Endothelial cell of umbilical vein (primary cell): ENCODE measurements at regions not wholly inside any gene's neighbourhood (a gene's known extent, or its start where the extent isn't known, plus 50 kb on each side); places are given as distances from the start of the nearest gene placed in this dataset.

ENCODE experiments used
- BruUV-seq: library from RNA; stranded (reverse); fragments of 400-500 nt; replicated peaks from 2 replicates; lab custom pipeline; 2021; lab: Mats Ljungman, UMichigan
- CTCF ChIA-PET: fragments of 300-600, 350-600 bp; sonication (Branson Sonifier 250); formaldehyde crosslinking; loops from one replicate; lab custom pipeline; 2021; ENCODE audit warnings: antibody characterized with exemption, inconsistent platforms; lab: Charles Lee
- POLR2A ChIA-PET: fragments of 300-600, 350-600 bp; sonication (Branson Sonifier 250); formaldehyde crosslinking; loops from one replicate; lab custom pipeline; 2021; ENCODE audit warnings: antibody characterized with exemption, inconsistent platforms; lab: Charles Lee
- DNase-seq: peaks from one replicate; pipeline ENCODE4 v3.0.0-alpha.2; 2011; ENCODE audit warnings: low read depth, low spot score
- FAIRE-seq: peaks from 2 replicates; lab custom pipeline; 2011; peaks lifted over from hg19 to GRCh38; lab: Jason Lieb, UNC
- H2AFZ ChIP-seq: 2 replicates; pipeline ENCODE4 v1.6.0; 2012; ENCODE audit warnings: low read depth, low read length, control low read depth, inconsistent platforms
- H3K27ac ChIP-seq: 2 replicates; pipeline ENCODE4 v1.5.1; 2011; ENCODE audit warnings: low read depth, mild to moderate bottlenecking, control low read depth, low read length, moderate library complexity; ENCODE audit not compliant: insufficient read depth
- H3K27me3 ChIP-seq, 2 experiments: 2 replicates each; pipeline versions ENCODE4 v1.6.0 to v1.6.1; 2011; ENCODE audit warnings: low read length in 2 of 2, mixed read lengths in 1 of 2; ENCODE audit not compliant: control insufficient read depth in 2 of 2, insufficient read depth in 2 of 2
- H3K36me3 ChIP-seq, 2 experiments: 2 replicates in 1 of 2; 3 replicates in 1 of 2; pipeline ENCODE4 v1.5.1; 2011; ENCODE audit warnings: low read length in 2 of 2, mild to moderate bottlenecking in 1 of 2, moderate library complexity in 1 of 2; ENCODE audit not compliant: control insufficient read depth in 2 of 2, insufficient read depth in 2 of 2; ENCODE audit errors: extremely low read depth in 1 of 2
- H3K4me1 ChIP-seq: 3 replicates; pipeline ENCODE4 v1.5.1; 2011; ENCODE audit warnings: mild to moderate bottlenecking, low read length; ENCODE audit not compliant: control insufficient read depth, insufficient read depth; ENCODE audit errors: extremely low read depth
- H3K4me2 ChIP-seq: 2 replicates; pipeline ENCODE4 v1.6.1; 2011; ENCODE audit warnings: low read length, control low read depth, mixed read lengths; ENCODE audit not compliant: insufficient read depth
- H3K4me3 ChIP-seq, 3 experiments: fragments of 200-600 bp in 1 of 3; sonication (generic), shearing (Covaris generic) in 1 of 3; replicated peaks in 1 of 3; 2 replicates each; pipeline ENCODE4 v1.5.1; 2011 to 2016; ENCODE audit warnings: control low read depth in 3 of 3, low read length in 3 of 3, mild to moderate bottlenecking in 2 of 3, inconsistent platforms in 1 of 3, low read depth in 1 of 3, moderate library complexity in 1 of 3; ENCODE audit not compliant: insufficient read depth in 1 of 3
- H3K79me2 ChIP-seq: 2 replicates; pipeline ENCODE4 v1.6.0; 2012; ENCODE audit warnings: low read length, inconsistent platforms; ENCODE audit not compliant: control insufficient read depth, insufficient read depth
- H3K9ac ChIP-seq: replicated peaks from 2 replicates; pipeline ENCODE3; 2011; ENCODE audit warnings: low read length, control low read depth; ENCODE audit not compliant: insufficient read depth; ENCODE audit errors: extremely low read depth
- H3K9me1 ChIP-seq: replicated peaks from 3 replicates; pipeline ENCODE4 v1.6.0; 2011; ENCODE audit warnings: mild to moderate bottlenecking, low read length; ENCODE audit not compliant: control insufficient read depth, insufficient read depth; ENCODE audit errors: extremely low read depth
- H3K9me3 ChIP-seq: replicated peaks from 2 replicates; pipeline ENCODE4 v1.5.1; 2012; ENCODE audit warnings: low read length, inconsistent platforms; ENCODE audit not compliant: control insufficient read depth, insufficient read depth
- H4K20me1 ChIP-seq: replicated peaks from 2 replicates; pipeline ENCODE3; 2011; ENCODE audit warnings: mild to moderate bottlenecking, low read length; ENCODE audit not compliant: control insufficient read depth, insufficient read depth; ENCODE audit errors: extremely low read depth
- CTCF ChIP-seq, 2 donors: IDR thresholded peaks; 1 replicate in 1 of 2; 2 replicates in 1 of 2; pipeline ENCODE4 v1.5.1; 2011; ENCODE audit warnings: low read length in 2 of 2, mild to moderate bottlenecking in 2 of 2, moderate library complexity in 2 of 2, control low read depth in 1 of 2, inconsistent platforms in 1 of 2, low read depth in 1 of 2; ENCODE audit not compliant: insufficient read depth in 1 of 2; ENCODE audit errors: extremely low read depth in 1 of 2
- EZH2 ChIP-seq: IDR thresholded peaks from 2 replicates; pipeline ENCODE4 v1.6.1; 2012; ENCODE audit warnings: borderline replicate concordance, low read depth, mild to moderate bottlenecking, moderate library complexity, low read length, inconsistent platforms; ENCODE audit not compliant: severe bottlenecking
- FOS ChIP-seq: IDR thresholded peaks from 2 replicates; pipeline ENCODE4 v1.6.1; 2011; ENCODE audit warnings: mild to moderate bottlenecking, low read length, moderate library complexity, borderline replicate concordance; ENCODE audit not compliant: insufficient read depth
- GATA2 ChIP-seq: IDR thresholded peaks from 2 replicates; pipeline ENCODE4 v1.7.0; 2011; ENCODE audit warnings: low read depth, mild to moderate bottlenecking, moderate library complexity, mixed read lengths, low read length; ENCODE audit not compliant: insufficient read length, insufficient read depth
- JUN ChIP-seq: IDR thresholded peaks from 2 replicates; pipeline ENCODE4 v1.6.1; 2011; ENCODE audit warnings: borderline replicate concordance, low read depth; ENCODE audit not compliant: insufficient read length, insufficient read depth
- MAX ChIP-seq: IDR thresholded peaks from 2 replicates; pipeline ENCODE4 v1.6.1; 2011; ENCODE audit not compliant: insufficient read depth, insufficient read length
- MYC ChIP-seq: IDR thresholded peaks from one replicate; pipeline ENCODE4 v1.6.1; 2011; ENCODE audit warnings: mild to moderate bottlenecking, low read depth, low read length
- POLR2A ChIP-seq: IDR thresholded peaks from 2 replicates; pipeline ENCODE4 v1.6.1; 2012; ENCODE audit warnings: low read depth, mild to moderate bottlenecking, control low read depth, low read length
- POLR2AphosphoS5 ChIP-seq: IDR thresholded peaks from 2 replicates; pipeline ENCODE4 v1.6.1; 2012; ENCODE audit warnings: low read depth, mild to moderate bottlenecking, control low read depth, low read length, moderate library complexity; ENCODE audit not compliant: insufficient read depth
- dilution Hi-C: fragments of 300-500 bp; cut with MboI; formaldehyde crosslinking; loops from one replicate; pipeline ENCODE4 v1.15.0; 2019; ENCODE audit warnings: low sequenced_read_pairs; ENCODE audit not compliant: extremely low pct_ligation_motif_present
- intact Hi-C: fragments of 100-400 bp; cut with micrococcal nuclease; formaldehyde crosslinking; loops from one replicate; pipeline ENCODE4 v1.10.0; 2022

- dilution Hi-C loops (no loop called here), intact Hi-C loops (loop anchor here (5.0 to 10.0 kb wide), 2 partner anchors 715 to 1252 kb away; partner anchors contain the start of gene DUSP10)
- H3K36me3 ChIP-seq = no peaks in the 10 kb centered on the region
- H3K79me2 ChIP-seq = no peaks in the 10 kb centered on the region
- peaks cover 2 to 3% of the 10 kb centered on the region in 2 experiments for H3K27me3 ChIP-seq
- CTCF ChIA-PET = interaction anchor here (1.0 to 3.7 kb wide), 4 partner anchors 978 to 1578 kb away, joined by 3 to 82 read pairs (median 18); partner anchors contain the start of gene HLX
- POLR2A ChIA-PET = no interaction called here
- H3K9ac ChIP-seq = no peak overlapping the region
- no peak for DNase-seq
- no peak overlapping the region for H2AFZ ChIP-seq
- no peaks in the 10 kb centered on the region for H4K20me1 ChIP-seq
- no peaks in the 10 kb centered on the region for H3K4me1 ChIP-seq
- H3K27ac ChIP-seq = no peak overlapping the region
- no peak overlapping the region for H3K4me3 ChIP-seq
- no peak for FAIRE-seq
- H3K4me2 ChIP-seq = no peak overlapping the region
- TF ChIP-seq EZH2 (no peak), POLR2A (no peak), GATA2 (no peak), MYC (no peak), CTCF (IDR thresholded peaks at IDR 0.05; ENCODE audit: extremely low read depth in 1 of 2, insufficient read depth in 1 of 2, low read depth in 1 of 2, low read length in 2 of 2) (no peak), MAX (no peak), FOS (no peak), POLR2AphosphoS5 (no peak), JUN (no peak)
- no peaks in the 10 kb centered on the region for H3K9me1 ChIP-seq
- no peaks in the 10 kb centered on the region for H3K9me3 ChIP-seq
- no TSS peak for BruUV-seq
These were observed 90.8 kb downstream of the HHIPL2 start for GRCh38 chr1:222457084-222457483.
